Stimulated activated CD4-positive, alpha-beta T cell treated with anti-CD3 and anti-CD28 coated beads, TNF-alpha, amount 100 ng/mL, for 24 hours (primary cell): ENCODE measurements at regions not wholly inside any gene's neighbourhood (a gene's known extent, or its start where the extent isn't known, plus 50 kb on each side); places are given as distances from the start of the nearest gene placed in this dataset.

Experiments
- DNase-seq, 3 experiments: peaks; one replicate each; pipeline ENCODE4 v3.0.0-alpha.2; 2020; ENCODE audit warnings: low read depth in 3 of 3

- no peak for DNase-seq
Observed at GRCh38 chr5:38718771-38719391, 126.9 kb upstream of the OSMR start.

DNA sequence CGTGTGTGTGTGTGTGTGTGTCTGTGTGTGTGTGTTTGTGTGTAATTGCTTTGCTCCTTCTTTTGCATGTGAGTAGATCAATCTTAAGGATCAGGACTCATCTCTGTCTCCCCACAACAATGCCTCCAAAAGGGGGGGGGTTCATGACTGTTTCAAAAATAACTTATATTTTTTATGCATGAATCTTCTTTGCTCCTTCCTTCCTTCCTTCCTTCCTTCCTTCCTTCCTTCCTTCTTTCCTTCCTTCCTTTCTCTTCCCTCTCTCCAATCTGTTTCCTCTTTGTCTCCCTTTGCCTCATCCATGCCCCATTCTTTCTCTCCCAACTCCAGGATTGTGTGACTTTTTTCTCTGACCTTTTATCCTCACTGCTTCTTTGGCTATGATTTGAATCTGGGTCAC is 126.4 kb upstream of the OSMR start:
- no peak for DNase-seq

DNA sequence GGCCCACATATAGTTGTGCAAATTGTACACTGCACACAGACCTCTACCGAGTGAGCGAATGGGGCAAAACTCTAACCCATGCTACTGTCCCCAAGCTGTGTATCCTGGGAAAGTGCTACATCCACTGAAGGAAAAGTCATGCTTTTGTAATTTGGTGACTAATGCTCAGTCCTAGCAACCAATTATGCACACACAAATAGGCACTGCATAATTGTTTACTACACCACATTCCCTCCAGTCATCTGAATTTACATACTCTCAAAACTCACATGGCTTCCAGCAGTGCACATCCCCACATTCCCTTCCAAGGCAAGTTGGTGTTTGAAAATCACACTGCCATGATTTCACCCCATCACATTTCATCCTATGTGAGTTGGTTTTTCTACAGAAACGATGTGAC is 125.9 kb upstream of the OSMR start:
- DNase-seq = no peak

DNA sequence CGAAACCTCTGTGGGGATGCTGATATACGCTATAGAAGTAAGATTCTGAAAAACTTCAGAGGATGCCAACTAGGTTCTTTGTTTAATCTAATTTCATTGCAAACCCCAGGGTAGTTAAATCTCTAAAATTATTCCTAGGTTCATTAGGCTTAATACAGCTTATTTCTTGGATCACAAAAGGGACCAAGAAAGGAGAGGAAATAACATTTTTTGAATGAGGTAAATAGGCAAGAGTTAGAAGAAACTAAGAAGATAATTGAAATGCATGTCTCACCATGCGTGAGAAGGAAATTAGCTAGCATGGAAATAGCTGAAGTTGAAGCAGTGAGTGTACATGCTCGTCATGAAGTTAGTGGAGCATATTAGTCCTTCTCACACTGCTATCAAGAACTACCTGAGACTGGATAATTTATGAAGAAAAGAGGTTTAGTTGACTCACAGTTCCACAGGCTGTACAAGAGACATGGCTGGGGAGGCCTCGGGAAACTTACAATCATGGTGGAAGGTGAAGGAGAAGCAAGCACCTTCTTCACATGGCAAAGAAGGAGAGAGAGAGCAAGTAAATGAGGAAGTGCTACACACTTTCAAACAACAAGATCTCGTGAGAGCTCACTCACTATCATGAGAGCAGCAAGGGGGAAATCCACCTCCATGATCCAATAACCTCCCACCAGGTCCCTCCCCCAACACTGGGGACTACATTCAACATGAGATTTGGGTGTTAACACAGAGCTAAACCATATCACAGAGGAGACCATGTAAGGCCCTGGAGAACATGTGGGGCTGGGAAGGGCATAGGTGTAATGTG is 125.1 kb upstream of the OSMR start:
- no peak for DNase-seq

GRCh38 chr5:38722918-38723317 is 122.9 kb upstream of the OSMR start:
- DNase-seq = no peak

- no peak for DNase-seq
Observed at GRCh38 chr5:38723426-38723825, 122.4 kb upstream of the OSMR start.

GRCh38 chr5:38724301-38725030 is 121.3 kb upstream of the OSMR start:
- no peak for DNase-seq

DNA sequence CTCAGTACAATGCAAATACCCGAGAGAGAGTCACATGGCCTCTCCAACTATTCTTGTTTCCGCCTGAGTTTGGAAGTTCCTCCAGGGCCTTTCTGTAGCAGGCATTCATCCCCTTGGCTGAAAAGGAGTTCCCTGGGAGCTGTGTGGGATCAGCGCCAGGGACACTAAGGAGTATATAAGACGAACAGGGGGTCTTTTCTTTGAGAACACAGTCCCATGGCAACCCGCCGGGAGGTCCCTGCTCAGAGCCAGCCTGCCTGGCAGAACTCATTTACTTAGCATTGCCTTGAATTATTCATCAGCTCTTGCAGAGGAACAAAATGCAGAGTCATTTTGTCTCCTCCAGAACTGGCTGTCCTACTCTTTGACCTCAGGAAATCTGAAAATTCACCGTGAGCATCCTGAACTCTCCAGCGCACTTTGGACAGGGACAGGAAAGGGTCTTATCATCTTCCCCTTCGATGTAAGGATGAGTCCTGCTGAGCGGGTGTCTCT is 120.4 kb upstream of the OSMR start:
- DNase-seq = no peak

- no peak for DNase-seq
Observed at GRCh38 chr5:38726279-38726678, 119.5 kb upstream of the OSMR start.

DNA sequence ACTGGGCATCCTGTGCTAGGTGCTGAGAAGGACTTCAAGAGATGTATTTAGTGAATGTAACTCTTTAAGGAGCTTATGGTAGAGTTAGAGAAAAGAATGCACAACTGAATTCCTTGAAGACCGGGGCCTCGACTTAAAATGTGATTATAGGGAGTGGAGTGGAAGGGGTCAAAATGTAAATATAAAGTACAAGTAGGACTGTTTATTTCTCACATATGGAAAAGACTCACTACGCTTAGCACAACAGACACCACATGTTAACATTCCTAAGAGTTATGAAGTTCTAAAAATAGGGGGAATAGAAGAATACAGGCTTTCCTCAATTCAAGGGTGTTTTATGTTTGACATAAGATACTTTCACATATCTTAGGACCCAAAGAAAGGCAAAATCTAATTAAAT is 117.8 kb upstream of the OSMR start:
- no peak for DNase-seq

GRCh38 chr5:38731461-38731860 is 114.4 kb upstream of the OSMR start:
- no peak for DNase-seq

GRCh38 chr5:38734353-38734752 is 111.5 kb upstream of the OSMR start:
- no peak for DNase-seq

- no peak for DNase-seq
Observed at GRCh38 chr5:38736089-38736488, 109.7 kb upstream of the OSMR start.

GRCh38 chr5:38737976-38738375 is 107.8 kb upstream of the OSMR start:
- no peak for DNase-seq

- no peak for DNase-seq
Observed at GRCh38 chr5:38739011-38739704, 106.7 kb upstream of the OSMR start.

- no peak for DNase-seq
Observed at GRCh38 chr5:38739705-38740045, 106.1 kb upstream of the OSMR start.

- DNase-seq = no peak
Observed at GRCh38 chr5:38742821-38743220, 103.0 kb upstream of the OSMR start.

- DNase-seq = no peak
Observed at GRCh38 chr5:38743562-38743961, 102.2 kb upstream of the OSMR start.

- no peak for DNase-seq
Observed at GRCh38 chr5:38745836-38746732, 99.7 kb upstream of the OSMR start.

DNA sequence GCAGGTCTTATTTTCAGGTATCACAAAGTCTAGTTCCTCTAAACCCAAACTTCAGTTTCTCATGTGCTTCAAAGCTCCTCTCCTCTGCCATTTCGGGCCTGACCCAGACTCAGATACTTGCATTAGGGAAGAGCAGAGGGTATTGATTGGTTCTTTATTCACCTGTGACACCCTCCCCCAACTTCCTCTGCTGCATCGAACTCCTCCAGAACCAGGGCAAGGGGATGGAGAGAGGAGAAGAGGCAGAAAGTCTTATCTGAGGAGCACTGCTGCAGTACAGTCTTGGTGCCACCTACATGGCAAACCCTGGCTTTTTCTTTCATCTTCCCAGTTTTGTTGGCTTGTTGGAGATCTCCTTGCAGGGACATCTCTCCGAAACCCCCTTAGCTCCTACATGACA is 96.0 kb upstream of the OSMR start:
- DNase-seq = no peak

GRCh38 chr5:38751103-38751502 is 94.7 kb upstream of the OSMR start:
- no peak for DNase-seq
